DMS79 treated with DMSO at 0.1 percent for 48 hours (cell line): ENCODE measurements at regions not wholly inside any gene's neighbourhood (a gene's known extent, or its start where the extent isn't known, plus 50 kb on each side); places are given as distances from the start of the nearest gene placed in this dataset.

Source experiments
- DNase-seq: peaks from one replicate; lab custom pipeline; 2025; lab: John Stamatoyannopoulos, UW

GRCh38 chr11:28738549-28738948 is 630.4 kb downstream of the METTL15 start:
- DNase-seq, result no peak

GRCh38 chr11:28736256-28736655 is 628.1 kb downstream of the METTL15 start:
- DNase-seq, result no peak

- DNase-seq, result no peak
Observed at GRCh38 chr11:28735511-28735910, 627.3 kb downstream of the METTL15 start.

- no peak for DNase-seq
Observed at GRCh38 chr11:28730889-28731288, 622.7 kb downstream of the METTL15 start.

- DNase-seq, result no peak
Observed at GRCh38 chr11:28730336-28730735, 622.1 kb downstream of the METTL15 start.

GRCh38 chr11:28729339-28729738 is 621.2 kb downstream of the METTL15 start:
- DNase-seq, result no peak

GRCh38 chr11:28728666-28729065 is 620.5 kb downstream of the METTL15 start:
- no peak for DNase-seq

- DNase-seq, result no peak
Observed at GRCh38 chr11:28727254-28727653, 619.1 kb downstream of the METTL15 start.

GRCh38 chr11:28726432-28726831 is 618.2 kb downstream of the METTL15 start:
- DNase-seq, result no peak

GRCh38 chr11:28715726-28716125 is 607.5 kb downstream of the METTL15 start:
- no peak for DNase-seq

- no peak for DNase-seq
Observed at GRCh38 chr11:28713850-28714249, 605.7 kb downstream of the METTL15 start.

- no peak for DNase-seq
Observed at GRCh38 chr11:28708075-28708474, 599.9 kb downstream of the METTL15 start.

GRCh38 chr11:28704801-28705200 is 596.6 kb downstream of the METTL15 start:
- no peak for DNase-seq

- no peak for DNase-seq
Observed at GRCh38 chr11:28703371-28703770, 595.2 kb downstream of the METTL15 start.

- no peak for DNase-seq
Observed at GRCh38 chr11:28702871-28703270, 594.7 kb downstream of the METTL15 start.

GRCh38 chr11:28702450-28702790 is 594.2 kb downstream of the METTL15 start:
- no peak for DNase-seq

GRCh38 chr11:28701760-28702449 is 593.7 kb downstream of the METTL15 start:
- DNase-seq, result no peak

GRCh38 chr11:28699701-28700100 is 591.5 kb downstream of the METTL15 start:
- no peak for DNase-seq

- no peak for DNase-seq
Observed at GRCh38 chr11:28697920-28698827, 590.0 kb downstream of the METTL15 start.

- no peak for DNase-seq
Observed at GRCh38 chr11:28696591-28696990, 588.4 kb downstream of the METTL15 start.

GRCh38 chr11:28690746-28691145 is 582.6 kb downstream of the METTL15 start:
- DNase-seq, result no peak

- DNase-seq, result no peak
Observed at GRCh38 chr11:28684011-28684586, 575.9 kb downstream of the METTL15 start.
